GM12878 (cell line): ENCODE measurements at regions not wholly inside any gene's neighbourhood (a gene's known extent, or its start where the extent isn't known, plus 50 kb on each side); places are given as distances from the start of the nearest gene placed in this dataset.

Source experiments
- ATAC-seq: fragments of 200-7000 bp; cut with Tn5 transposase; 3 replicates; pipeline ENCODE4 v1.9.1; 2020; ENCODE audit warnings: mild to moderate bottlenecking, moderate library complexity
- BruUV-seq: library from RNA; stranded (reverse); fragments of 400-500 nt; replicated peaks from 2 replicates; lab custom pipeline; 2021; lab: Mats Ljungman, UMichigan
- CTCF ChIA-PET: fragments of 300-600 bp; sonication (Branson Sonifier 250); formaldehyde crosslinking; extraction: SDS; loops from one replicate; lab custom pipeline; 2021; ENCODE audit warnings: inconsistent platforms; lab: Yijun Ruan, JAX
- POLR2A ChIA-PET: fragments of 350-600 bp; formaldehyde crosslinking; extraction: SDS; loops from one replicate; lab custom pipeline; 2021; ENCODE audit warnings: inconsistent platforms; lab: Charles Lee
- RAD21 ChIA-PET: fragments of 300-600 bp; sonication (Branson Sonifier 250); formaldehyde crosslinking; loops from one replicate; lab custom pipeline; 2023; ENCODE audit warnings: antibody characterized with exemption; ENCODE audit not compliant: unreplicated experiment; lab: Charles Lee
- SMC1A ChIA-PET: fragments of 300-600 bp; sonication (Branson Sonifier 250); formaldehyde crosslinking; loops from one replicate; lab custom pipeline; 2023; ENCODE audit not compliant: unreplicated experiment, uncharacterized antibody; lab: Charles Lee
- DNase-seq: peaks from one replicate; pipeline ENCODE4 v3.0.0-alpha.2; 2011; ENCODE audit warnings: low read depth, low spot score
- FAIRE-seq: peaks from 3 replicates; lab custom pipeline; 2011; peaks lifted over from hg19 to GRCh38; lab: Jason Lieb, UNC
- H2AFZ ChIP-seq: 2 replicates; pipeline ENCODE4 v1.6.0; 2011; ENCODE audit warnings: low read depth, low read length, control low read depth; ENCODE audit not compliant: control insufficient read depth
- H3K27ac ChIP-seq: 2 replicates; pipeline ENCODE4 v1.5.1; 2011; ENCODE audit warnings: control low read depth; ENCODE audit not compliant: control insufficient read depth, insufficient read depth
- H3K27me3 ChIP-seq, 2 experiments: replicated peaks in 1 of 2; 2 replicates each; pipeline versions ENCODE4 v1.6.0 to v1.6.1; 2011; ENCODE audit warnings: low read length in 1 of 2; ENCODE audit not compliant: control insufficient read depth in 2 of 2, insufficient read depth in 2 of 2
- H3K36me3 ChIP-seq, 2 experiments: 2 replicates each; pipeline ENCODE4 v1.5.1; 2011; ENCODE audit warnings: low read length in 1 of 2; ENCODE audit not compliant: control insufficient read depth in 2 of 2, insufficient read depth in 2 of 2
- H3K4me1 ChIP-seq: 2 replicates; pipeline ENCODE4 v1.6.1; 2011; ENCODE audit warnings: mild to moderate bottlenecking, low read length, moderate library complexity, mixed read lengths; ENCODE audit not compliant: control insufficient read depth, insufficient read depth
- H3K4me2 ChIP-seq: 2 replicates; pipeline ENCODE4 v1.6.0; 2011; ENCODE audit warnings: control low read depth; ENCODE audit not compliant: control insufficient read depth, insufficient read depth
- H3K4me3 ChIP-seq: fragments of 200-600 bp; sonication (generic); 2 replicates; pipeline ENCODE4 v1.5.1; 2016
- H3K79me2 ChIP-seq: 2 replicates; pipeline ENCODE4 v1.6.0; 2011; ENCODE audit warnings: low read length; ENCODE audit not compliant: control insufficient read depth, insufficient read depth
- H3K9ac ChIP-seq: 2 replicates; pipeline ENCODE4 v1.8.0; 2011; ENCODE audit warnings: low read length, control low read depth, mixed read lengths; ENCODE audit not compliant: control insufficient read depth, insufficient read depth
- H3K9me3 ChIP-seq: replicated peaks from 3 replicates; pipeline ENCODE4 v1.5.1; 2011; ENCODE audit warnings: mild to moderate bottlenecking, low read length; ENCODE audit not compliant: control insufficient read depth, insufficient read depth
- H4K20me1 ChIP-seq: 2 replicates; pipeline ENCODE4 v1.6.0; 2011; ENCODE audit not compliant: control insufficient read depth, insufficient read depth
- E2F4 ChIP-seq: IDR thresholded peaks from 2 replicates; pipeline ENCODE4 v1.6.1; 2012; ENCODE audit warnings: low read depth, low read length, improper control_type of control experiment
- JUNB ChIP-seq: IDR thresholded peaks from 2 replicates; pipeline ENCODE4 v1.6.1; 2016; ENCODE audit warnings: antibody characterized with exemption, mild to moderate bottlenecking
- PAX5 ChIP-seq: IDR thresholded peaks from 2 replicates; pipeline ENCODE4 v1.6.1; 2011; ENCODE audit warnings: low read depth, low read length, borderline replicate concordance
- WGBS: methylation state at CpG from one replicate; pipeline ENCODE4 v1.1.6; 2016; ENCODE audit warnings: low lambda C conversion rate; ENCODE audit not compliant: insufficient replicate concordance, insufficient coverage; ENCODE audit errors: missing lambda C conversion rate; 5-methylcytosine and 5-hydroxymethylcytosine counted together
- in situ Hi-C: fragments of 300-500 bp; cut with MboI; formaldehyde crosslinking; loops from 9 replicates; pipeline ENCODE4 v1.14.3; 2018; ENCODE audit warnings: mixed read lengths
- intact Hi-C: fragments of 100-400 bp; cut with micrococcal nuclease; formaldehyde crosslinking; loops from one replicate; pipeline ENCODE4 v1.14.2; 2022; ENCODE audit not compliant: unreplicated experiment
- TF ChIP-seq, protein P1 (sequence below): fragments of 450-650 bp; IDR thresholded peaks from 2 replicates; pipeline ENCODE4 v1.6.1; 2017; ENCODE audit warnings: borderline replicate concordance
- TF ChIP-seq, protein P2 (sequence below): fragments of 450-650 bp; IDR thresholded peaks from 2 replicates; pipeline ENCODE4 v1.6.1; 2016; ENCODE audit warnings: mild to moderate bottlenecking

GRCh38 chr12:113611652-113612051, 140.0 kb upstream of the LHX5 start:
- RAD21 ChIA-PET = no interaction called here
- H3K79me2 ChIP-seq = no peaks in the 10 kb centered on the region
- TF ChIP-seq, protein P1, sequence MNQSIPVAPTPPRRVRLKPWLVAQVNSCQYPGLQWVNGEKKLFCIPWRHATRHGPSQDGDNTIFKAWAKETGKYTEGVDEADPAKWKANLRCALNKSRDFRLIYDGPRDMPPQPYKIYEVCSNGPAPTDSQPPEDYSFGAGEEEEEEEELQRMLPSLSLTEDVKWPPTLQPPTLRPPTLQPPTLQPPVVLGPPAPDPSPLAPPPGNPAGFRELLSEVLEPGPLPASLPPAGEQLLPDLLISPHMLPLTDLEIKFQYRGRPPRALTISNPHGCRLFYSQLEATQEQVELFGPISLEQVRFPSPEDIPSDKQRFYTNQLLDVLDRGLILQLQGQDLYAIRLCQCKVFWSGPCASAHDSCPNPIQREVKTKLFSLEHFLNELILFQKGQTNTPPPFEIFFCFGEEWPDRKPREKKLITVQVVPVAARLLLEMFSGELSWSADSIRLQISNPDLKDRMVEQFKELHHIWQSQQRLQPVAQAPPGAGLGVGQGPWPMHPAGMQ = no peak
- TF ChIP-seq, protein P2, sequence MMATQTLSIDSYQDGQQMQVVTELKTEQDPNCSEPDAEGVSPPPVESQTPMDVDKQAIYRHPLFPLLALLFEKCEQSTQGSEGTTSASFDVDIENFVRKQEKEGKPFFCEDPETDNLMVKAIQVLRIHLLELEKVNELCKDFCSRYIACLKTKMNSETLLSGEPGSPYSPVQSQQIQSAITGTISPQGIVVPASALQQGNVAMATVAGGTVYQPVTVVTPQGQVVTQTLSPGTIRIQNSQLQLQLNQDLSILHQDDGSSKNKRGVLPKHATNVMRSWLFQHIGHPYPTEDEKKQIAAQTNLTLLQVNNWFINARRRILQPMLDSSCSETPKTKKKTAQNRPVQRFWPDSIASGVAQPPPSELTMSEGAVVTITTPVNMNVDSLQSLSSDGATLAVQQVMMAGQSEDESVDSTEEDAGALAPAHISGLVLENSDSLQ = no peak
- TF ChIP-seq E2F4 (no peak), JUNB (no peak), PAX5 (no peak)
- intact Hi-C loops (no loop called here), in situ Hi-C loops (no loop called here)
- no peak overlapping the region for H3K9ac ChIP-seq
- H4K20me1 ChIP-seq = no peaks in the 10 kb centered on the region
- H3K4me3 ChIP-seq = no peak overlapping the region
- no peaks in the 10 kb centered on the region for H3K9me3 ChIP-seq
- no peaks in the 10 kb centered on the region for H3K36me3 ChIP-seq
- no peak for ATAC-seq
- DNase-seq = no peak
- FAIRE-seq = no peak
- SMC1A ChIA-PET = no interaction called here
- H3K27ac ChIP-seq = no peak overlapping the region
- CTCF ChIA-PET = no interaction called here
- no TSS peak for BruUV-seq
- H3K27me3 ChIP-seq = peaks cover 4 to 7% of the 10 kb centered on the region in 2 experiments; a peak in 3 of 4 replicates
- WGBS = 68% methylated on average over 8 of the region's 8 CpGs
- no peak overlapping the region for H2AFZ ChIP-seq
- no peaks in the 10 kb centered on the region for H3K4me1 ChIP-seq
- POLR2A ChIA-PET = no interaction called here
- no peak overlapping the region for H3K4me2 ChIP-seq
